ENCODE measurements at regions not wholly inside any gene's neighbourhood (a gene's known extent, or its start where the extent isn't known, plus 50 kb on each side); places are given as distances from the start of the nearest gene placed in this dataset.

DNA sequence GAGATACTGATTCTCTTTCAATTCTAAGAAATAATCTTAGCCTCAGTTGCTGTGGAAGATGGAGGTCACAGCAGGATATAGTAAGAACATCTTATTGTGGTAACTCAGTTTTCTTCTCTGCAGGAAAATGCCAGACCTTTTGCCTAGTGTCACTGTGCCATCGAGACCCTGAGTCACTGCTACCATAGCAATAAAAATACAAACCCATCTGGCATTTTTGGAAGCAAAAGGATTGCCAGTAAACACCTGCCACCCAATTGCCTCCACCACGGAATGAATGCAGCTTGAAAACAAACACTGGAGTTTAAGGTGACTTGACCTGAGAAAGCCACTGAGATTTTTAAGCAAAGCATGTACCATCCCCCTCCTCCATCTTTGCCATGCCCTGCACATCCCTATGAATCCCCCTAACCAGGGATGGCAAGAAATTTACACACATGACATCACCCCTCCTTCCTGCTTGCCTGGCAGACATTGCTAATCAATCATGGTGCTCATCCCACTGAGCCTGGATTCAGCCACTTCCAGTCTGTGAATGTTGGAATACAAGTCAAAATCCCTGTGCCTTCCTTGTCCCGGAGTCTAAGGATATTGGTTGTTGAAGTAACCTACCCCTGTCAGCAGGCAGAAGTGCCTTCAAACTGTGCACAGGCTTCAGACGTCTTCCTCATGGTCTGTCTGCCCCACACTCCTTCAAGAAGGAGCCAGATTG is 59.6 kb upstream of the MAMLD1 start:
- TF ChIP-seq, protein P1, sequence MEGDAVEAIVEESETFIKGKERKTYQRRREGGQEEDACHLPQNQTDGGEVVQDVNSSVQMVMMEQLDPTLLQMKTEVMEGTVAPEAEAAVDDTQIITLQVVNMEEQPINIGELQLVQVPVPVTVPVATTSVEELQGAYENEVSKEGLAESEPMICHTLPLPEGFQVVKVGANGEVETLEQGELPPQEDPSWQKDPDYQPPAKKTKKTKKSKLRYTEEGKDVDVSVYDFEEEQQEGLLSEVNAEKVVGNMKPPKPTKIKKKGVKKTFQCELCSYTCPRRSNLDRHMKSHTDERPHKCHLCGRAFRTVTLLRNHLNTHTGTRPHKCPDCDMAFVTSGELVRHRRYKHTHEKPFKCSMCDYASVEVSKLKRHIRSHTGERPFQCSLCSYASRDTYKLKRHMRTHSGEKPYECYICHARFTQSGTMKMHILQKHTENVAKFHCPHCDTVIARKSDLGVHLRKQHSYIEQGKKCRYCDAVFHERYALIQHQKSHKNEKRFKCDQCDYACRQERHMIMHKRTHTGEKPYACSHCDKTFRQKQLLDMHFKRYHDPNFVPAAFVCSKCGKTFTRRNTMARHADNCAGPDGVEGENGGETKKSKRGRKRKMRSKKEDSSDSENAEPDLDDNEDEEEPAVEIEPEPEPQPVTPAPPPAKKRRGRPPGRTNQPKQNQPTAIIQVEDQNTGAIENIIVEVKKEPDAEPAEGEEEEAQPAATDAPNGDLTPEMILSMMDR (IDR thresholded peaks at IDR 0.05): no peak
- no peaks in the 10 kb centered on the region for H3K27me3 Mint-ChIP-seq (ENCODE audit: unreplicated experiment)
- no peak for DNase-seq (ENCODE audit: extremely low spot score, unreplicated experiment)
- peaks cover 9% of the 10 kb centered on the region for H3K9me3 Mint-ChIP-seq (ENCODE audit: unreplicated experiment)
- no peaks in the 10 kb centered on the region for H3K36me3 Mint-ChIP-seq (ENCODE audit: unreplicated experiment)
- H3K27ac Mint-ChIP-seq (ENCODE audit: unreplicated experiment): no peak overlapping the region
- H3K4me1 Mint-ChIP-seq (ENCODE audit: unreplicated experiment): no peaks in the 10 kb centered on the region
- no peak overlapping the region for H3K4me3 Mint-ChIP-seq (ENCODE audit: unreplicated experiment)

DNA sequence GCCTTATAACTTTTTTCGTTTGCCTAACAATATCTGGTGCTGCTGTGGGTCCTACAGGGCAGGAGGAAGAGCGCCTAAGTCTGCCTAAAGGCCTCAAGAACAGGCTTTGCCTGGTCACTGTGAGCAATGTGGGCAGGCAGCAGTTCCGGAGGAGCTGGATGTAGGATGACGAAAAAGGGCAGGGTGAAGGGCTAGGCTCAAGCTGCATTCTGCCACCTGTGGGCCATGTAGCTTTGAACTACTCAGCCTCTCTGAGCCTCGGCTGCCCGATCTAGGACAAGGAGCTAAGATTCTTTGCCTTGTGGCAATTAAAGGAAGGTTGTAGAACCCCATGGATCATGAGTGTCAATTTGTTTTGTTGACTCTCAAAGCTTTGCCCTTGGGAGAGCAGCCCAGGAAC is 57.1 kb upstream of the MAMLD1 start:
- Mint-ChIP-seq H3K27ac (ENCODE audit: unreplicated experiment) (no peak overlapping the region), H3K9me3 (ENCODE audit: unreplicated experiment) (peaks cover 1% of the 10 kb centered on the region), H3K27me3 (ENCODE audit: unreplicated experiment) (no peaks in the 10 kb centered on the region), H3K36me3 (ENCODE audit: unreplicated experiment) (no peaks in the 10 kb centered on the region), H3K4me1 (ENCODE audit: unreplicated experiment) (no peaks in the 10 kb centered on the region), H3K4me3 (ENCODE audit: unreplicated experiment) (no peak overlapping the region)
- TF ChIP-seq, protein P1 (IDR thresholded peaks at IDR 0.05): no peak
- DNase-seq (ENCODE audit: extremely low spot score, unreplicated experiment): no peak

DNA sequence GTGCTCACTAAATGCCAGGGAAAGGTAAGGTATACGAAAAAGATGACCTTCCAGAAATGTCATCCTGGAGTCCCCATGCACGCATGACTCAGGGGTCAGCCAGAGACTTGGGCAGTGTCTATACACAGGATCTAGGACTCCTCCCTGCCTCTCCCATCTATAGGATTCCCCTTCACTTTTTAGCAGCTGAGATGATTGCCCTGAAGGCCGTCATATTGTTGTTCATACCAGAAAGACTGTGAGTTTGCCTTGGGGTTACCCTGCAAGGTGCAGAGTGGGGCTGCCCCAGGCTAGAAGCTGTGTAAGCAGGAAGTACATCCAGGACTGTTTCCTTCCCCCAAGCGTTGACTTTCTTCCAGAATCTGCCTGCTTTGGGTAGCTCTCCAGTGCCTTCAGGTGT is 55.1 kb upstream of the MAMLD1 start:
- H3K4me1 Mint-ChIP-seq (ENCODE audit: unreplicated experiment): no peaks in the 10 kb centered on the region
- peak; percentile 53 for DNase-seq (ENCODE audit: extremely low spot score, unreplicated experiment)
- H3K27ac Mint-ChIP-seq (ENCODE audit: unreplicated experiment): no peak overlapping the region
- no peaks in the 10 kb centered on the region for H3K9me3 Mint-ChIP-seq (ENCODE audit: unreplicated experiment)
- H3K27me3 Mint-ChIP-seq (ENCODE audit: unreplicated experiment): no peaks in the 10 kb centered on the region
- H3K36me3 Mint-ChIP-seq (ENCODE audit: unreplicated experiment): no peaks in the 10 kb centered on the region
- TF ChIP-seq, protein P1 (IDR thresholded peaks at IDR 0.05): no peak
- H3K4me3 Mint-ChIP-seq (ENCODE audit: unreplicated experiment): no peak overlapping the region

DNA sequence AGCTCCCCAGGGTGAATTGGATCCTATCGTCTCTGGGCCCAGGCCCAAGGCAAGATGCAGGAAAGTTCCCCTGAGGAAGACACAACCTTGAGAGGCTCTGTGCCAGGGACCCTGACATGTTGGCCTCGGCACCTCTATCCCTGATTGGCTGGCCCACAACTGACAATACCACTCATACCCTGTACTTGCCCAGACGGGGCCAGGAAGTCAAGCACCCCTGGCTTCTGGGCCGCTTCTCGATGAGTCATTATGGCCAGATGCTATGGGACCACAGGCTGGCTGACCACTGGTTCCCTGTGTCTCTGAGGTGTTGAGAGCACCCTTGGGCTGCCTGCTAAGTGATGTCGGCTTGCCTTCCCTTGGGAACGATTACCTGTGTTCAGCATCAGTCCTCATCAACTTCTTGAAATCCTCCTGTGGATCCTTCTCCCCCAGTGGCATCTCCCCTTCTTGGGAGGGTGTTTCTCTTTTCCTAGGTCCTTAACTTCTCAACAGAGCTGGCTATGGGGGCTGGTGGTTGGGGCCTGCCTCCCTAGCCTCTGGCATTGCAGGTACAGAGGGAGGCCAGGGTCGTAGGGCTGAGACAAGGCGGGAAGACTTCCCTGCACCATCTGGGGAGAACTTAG is 54.5 kb upstream of the MAMLD1 start:
- TF ChIP-seq, protein P1 (IDR thresholded peaks at IDR 0.05): no peak
- Mint-ChIP-seq H3K27me3 (ENCODE audit: unreplicated experiment) (no peaks in the 10 kb centered on the region), H3K27ac (ENCODE audit: unreplicated experiment) (no peak overlapping the region), H3K9me3 (ENCODE audit: unreplicated experiment) (no peaks in the 10 kb centered on the region), H3K4me1 (ENCODE audit: unreplicated experiment) (no peaks in the 10 kb centered on the region), H3K4me3 (ENCODE audit: unreplicated experiment) (no peak overlapping the region), H3K36me3 (ENCODE audit: unreplicated experiment) (no peaks in the 10 kb centered on the region)
- DNase-seq (ENCODE audit: extremely low spot score, unreplicated experiment): peak; percentile 70

DNA sequence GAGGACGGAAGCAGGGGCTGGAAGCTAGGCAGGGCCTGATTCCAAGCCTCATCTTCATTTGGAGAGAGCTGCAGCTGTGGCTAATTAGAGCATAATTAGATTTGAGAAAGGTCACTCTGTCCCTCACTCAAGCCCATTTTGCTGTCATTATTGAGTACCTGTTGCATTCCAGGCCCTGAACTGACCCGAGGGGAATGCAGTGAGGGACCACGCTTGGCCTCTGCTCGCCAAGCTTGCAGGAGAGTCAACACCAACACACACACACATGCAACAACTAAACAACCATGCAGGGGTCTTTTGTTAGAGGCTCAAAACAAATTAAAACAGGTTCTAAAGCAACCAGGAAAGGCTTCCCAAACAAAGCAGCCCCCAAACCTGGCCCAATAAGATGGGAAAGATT is 52.7 kb upstream of the MAMLD1 start:
- H3K4me1 Mint-ChIP-seq (ENCODE audit: unreplicated experiment): no peaks in the 10 kb centered on the region
- H3K27ac Mint-ChIP-seq (ENCODE audit: unreplicated experiment): no peak overlapping the region
- no peaks in the 10 kb centered on the region for H3K9me3 Mint-ChIP-seq (ENCODE audit: unreplicated experiment)
- peak; percentile 56 for DNase-seq (ENCODE audit: extremely low spot score, unreplicated experiment)
- no peaks in the 10 kb centered on the region for H3K36me3 Mint-ChIP-seq (ENCODE audit: unreplicated experiment)
- H3K27me3 Mint-ChIP-seq (ENCODE audit: unreplicated experiment): no peaks in the 10 kb centered on the region
- H3K4me3 Mint-ChIP-seq (ENCODE audit: unreplicated experiment): no peak overlapping the region
- TF ChIP-seq, protein P1 (IDR thresholded peaks at IDR 0.05): no peak
